ENCODE measurements at regions not wholly inside any gene's neighbourhood (a gene's known extent, or its start where the extent isn't known, plus 50 kb on each side); places are given as distances from the start of the nearest gene placed in this dataset.

DNA sequence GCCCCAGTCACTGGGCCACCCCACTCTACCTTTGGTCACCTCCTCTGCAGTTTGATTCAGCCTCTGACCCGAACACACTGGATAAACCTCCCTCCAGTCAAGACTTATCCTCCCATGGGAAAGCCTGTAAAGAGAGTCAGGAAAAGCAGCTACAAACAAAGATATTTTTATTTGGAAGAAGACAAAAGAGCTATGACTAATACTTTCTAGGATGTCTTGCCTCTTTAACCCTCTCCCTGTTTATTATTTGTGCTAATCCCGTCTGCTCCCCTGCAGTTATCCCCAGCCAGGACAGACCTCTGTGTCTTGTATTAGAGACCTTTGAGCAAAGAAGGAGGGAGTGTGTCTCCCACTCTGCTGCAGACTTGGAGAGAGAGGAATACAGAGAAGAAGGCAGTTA, 178.3 kb downstream of the EFNB2 start:
- intact Hi-C loops (cut with DNase I) = no loop called here
- no peak for DNase-seq (ENCODE audit: low spot score)

- intact Hi-C loops (cut with DNase I) = no loop called here
- no peak for DNase-seq (ENCODE audit: low spot score)
These were observed 179.6 kb downstream of the EFNB2 start for GRCh38 chr13:106355866-106356265.

DNA sequence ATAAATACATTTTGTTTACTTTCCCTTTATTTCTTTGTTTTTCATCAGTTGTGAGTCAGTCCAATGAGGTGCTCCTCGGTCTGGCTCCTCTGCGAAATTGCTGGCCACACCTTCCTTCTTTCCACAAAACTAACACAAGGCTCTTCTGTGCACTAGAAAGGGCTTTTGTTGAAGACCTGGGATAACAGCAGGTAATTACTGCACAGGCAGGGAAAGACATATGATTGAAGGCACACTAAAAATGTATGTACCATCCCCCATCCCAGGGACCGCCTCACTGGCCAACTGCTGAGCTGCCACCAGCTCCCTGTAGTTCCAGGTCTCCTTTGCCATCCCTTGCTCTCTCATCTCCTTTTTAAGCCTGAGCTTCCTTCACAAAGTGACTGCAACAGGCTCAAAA, 180.5 kb downstream of the EFNB2 start:
- intact Hi-C loops (cut with DNase I) = no loop called here
- no peak for DNase-seq (ENCODE audit: low spot score)

DNA sequence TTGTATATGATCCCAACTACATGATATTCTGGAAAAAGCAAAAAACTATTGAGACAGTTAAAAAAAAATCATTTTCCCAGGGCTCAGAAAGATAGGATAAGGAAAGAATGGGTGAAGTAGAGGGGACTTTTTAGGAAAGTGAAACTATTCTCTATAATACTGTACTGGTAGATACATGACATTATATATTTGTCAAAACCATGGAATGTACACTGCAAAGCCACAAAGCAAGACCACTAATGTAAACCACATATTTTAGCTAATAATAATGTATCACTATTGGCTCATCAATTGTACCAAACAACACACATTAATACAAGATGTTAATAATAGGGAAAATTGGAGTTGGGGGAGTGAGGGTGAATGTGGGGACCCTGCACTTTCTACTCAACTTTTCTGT, 182.6 kb downstream of the EFNB2 start:
- intact Hi-C loops (cut with DNase I) = no loop called here
- DNase-seq (ENCODE audit: low spot score) = no peak

DNA sequence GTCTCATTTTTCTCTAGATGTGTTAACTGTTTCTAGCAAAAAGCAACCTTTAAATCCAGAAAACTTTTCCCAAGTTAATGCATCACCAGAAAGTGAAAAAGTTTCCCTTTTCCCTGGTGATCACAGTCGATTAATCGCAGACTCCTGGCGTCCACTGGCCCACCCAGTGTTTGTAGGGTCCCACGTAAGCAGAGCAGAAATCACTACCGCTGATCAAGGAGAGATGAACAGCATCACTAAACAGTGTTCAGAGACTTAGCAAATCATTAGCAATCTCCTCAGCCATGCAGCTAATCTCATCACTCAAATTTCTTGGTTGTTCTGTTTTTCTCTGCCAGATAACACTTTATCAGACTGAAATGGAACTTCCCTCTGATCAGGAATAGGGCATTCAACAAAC, 184.2 kb downstream of the EFNB2 start:
- no peak for DNase-seq (ENCODE audit: low spot score)
- intact Hi-C loops (cut with DNase I) = no loop called here

GRCh38 chr13:106350208-106350607, 185.3 kb downstream of the EFNB2 start:
- no peak for DNase-seq (ENCODE audit: low spot score)
- intact Hi-C loops (cut with DNase I) = no loop called here

GRCh38 chr13:106349080-106349931, 186.2 kb downstream of the EFNB2 start:
- intact Hi-C loops (cut with DNase I) = no loop called here
- DNase-seq (ENCODE audit: low spot score) = no peak

DNA sequence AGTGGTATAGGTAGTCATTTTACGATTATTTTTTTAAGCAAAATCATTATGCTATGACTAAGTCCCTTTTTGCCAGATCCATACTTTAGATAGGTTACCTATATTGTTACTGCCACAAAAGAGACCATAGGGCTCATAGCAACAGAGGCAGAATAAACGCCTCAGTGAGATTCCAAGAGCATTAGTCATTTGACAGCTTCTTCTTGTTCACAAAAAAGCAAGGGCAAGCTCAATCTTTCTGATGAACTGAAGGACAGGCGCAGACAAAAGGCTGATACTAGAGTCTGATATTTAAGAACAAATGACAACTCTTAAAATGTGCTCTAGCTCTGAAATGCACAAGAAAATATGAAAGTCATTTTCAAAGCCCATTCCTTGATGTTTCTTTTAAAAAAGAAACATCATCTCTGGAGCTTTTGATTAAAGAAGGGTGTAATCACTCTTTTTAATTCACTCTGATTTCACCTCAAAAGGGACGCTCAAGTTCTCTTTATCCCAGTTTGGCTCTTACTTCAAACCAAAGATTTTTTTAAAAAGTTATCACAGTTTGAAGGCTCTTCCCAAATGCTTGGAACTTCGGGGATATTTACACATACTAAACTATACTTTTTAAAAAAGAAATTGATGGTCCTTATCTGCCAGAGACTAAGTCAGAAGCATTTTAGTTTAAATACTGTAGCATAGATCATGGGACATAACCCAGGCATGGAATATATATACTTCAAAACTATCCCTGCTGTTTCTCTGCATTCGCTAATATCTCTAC, 187.2 kb downstream of the EFNB2 start:
- DNase-seq (ENCODE audit: low spot score) = no peak
- intact Hi-C loops (cut with DNase I) = no loop called here

- intact Hi-C loops (cut with DNase I) = no loop called here
- DNase-seq (ENCODE audit: low spot score) = no peak
These were observed 191.1 kb downstream of the EFNB2 start for GRCh38 chr13:106344342-106344741.

DNA sequence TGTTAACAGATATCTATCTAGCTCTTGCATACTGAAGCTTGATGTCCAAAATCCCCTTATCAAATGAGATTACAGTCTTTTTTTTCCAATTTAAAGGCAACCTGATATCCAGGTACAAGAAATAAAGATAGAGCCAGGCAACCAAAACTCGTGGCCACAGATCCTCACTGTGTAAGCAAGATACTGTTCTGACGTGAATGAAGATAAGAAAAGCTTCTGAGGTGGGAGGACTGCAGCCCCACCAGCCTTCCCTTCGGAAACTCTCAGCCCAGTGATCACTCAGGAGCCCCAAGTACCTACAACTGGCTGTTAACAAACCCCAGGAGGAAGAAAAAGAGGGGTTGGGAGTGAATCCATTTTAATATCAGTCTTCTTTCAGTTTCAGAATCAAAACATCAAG, 191.6 kb downstream of the EFNB2 start:
- intact Hi-C loops (cut with DNase I) = no loop called here
- DNase-seq (ENCODE audit: low spot score) = no peak

DNA sequence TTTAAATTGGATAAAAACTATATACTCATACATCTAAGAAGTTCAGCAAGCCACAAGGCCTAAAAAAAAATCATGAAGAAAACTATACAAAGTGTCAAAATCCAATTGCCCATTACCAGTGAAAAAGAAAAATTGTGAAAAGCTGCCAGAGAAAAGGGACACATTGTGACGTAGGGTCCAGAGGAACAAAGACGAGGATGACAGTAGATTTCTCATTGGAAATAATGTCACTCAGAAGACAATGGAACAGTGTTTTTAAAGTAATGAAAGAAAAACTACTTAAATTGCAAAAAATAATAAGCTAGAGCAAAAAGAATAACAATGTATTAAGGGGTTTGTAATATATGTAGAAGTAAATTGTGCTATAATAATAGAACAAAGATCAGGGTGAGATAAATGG, 195.2 kb downstream of the EFNB2 start:
- no peak for DNase-seq (ENCODE audit: low spot score)
- intact Hi-C loops (cut with DNase I) = no loop called here

GRCh38 chr13:106337096-106337850, 198.2 kb downstream of the EFNB2 start:
- intact Hi-C loops (cut with DNase I) = no loop called here
- DNase-seq (ENCODE audit: low spot score) = no peak

GRCh38 chr13:106336668-106337067, 198.8 kb downstream of the EFNB2 start:
- DNase-seq (ENCODE audit: low spot score) = no peak
- intact Hi-C loops (cut with DNase I) = no loop called here

GRCh38 chr13:106332621-106333020, 202.8 kb downstream of the EFNB2 start:
- intact Hi-C loops (cut with DNase I) = no loop called here
- no peak for DNase-seq (ENCODE audit: low spot score)

DNA sequence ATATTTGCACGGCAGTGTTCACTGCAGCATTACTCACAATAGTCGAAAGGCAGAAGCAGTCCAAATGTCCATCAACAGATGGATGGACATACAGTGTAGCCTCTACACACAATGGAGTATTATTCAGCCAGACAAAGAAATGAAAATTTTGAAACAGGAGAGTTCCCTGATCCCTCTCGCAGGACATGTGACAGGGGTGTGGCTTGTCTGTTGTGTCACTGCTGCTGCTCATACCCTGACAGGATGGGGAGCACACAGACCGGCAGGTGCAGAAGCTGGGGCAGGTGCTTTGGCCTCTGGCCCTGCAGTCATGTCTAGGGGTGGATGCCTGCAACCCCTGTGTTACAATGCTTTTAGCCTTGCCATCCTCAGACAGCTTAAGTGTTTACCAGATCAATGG, 204.3 kb downstream of the EFNB2 start:
- intact Hi-C loops (cut with DNase I) = no loop called here
- no peak for DNase-seq (ENCODE audit: low spot score)

DNA sequence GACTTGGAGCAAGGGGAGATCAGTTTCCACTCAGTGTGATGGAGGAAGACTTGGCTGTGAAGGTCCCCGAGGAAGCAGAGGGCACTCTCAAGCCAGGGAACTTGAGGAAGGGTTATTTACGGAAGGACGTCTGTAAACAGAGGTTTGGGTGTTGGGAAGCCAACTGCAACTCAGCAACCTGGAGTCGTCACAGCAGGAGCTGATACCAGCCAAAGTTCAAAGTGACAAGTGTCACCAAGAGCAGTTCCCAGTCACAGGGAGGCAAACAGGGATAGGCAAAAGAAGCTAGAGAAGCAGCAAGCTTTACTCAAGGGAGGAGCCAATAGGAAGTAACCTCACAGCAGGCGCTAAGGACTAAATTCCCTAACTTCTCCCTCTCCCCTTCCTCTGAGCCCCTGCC, 205.5 kb downstream of the EFNB2 start:
- no peak for DNase-seq (ENCODE audit: low spot score)
- intact Hi-C loops (cut with DNase I) = no loop called here

DNA sequence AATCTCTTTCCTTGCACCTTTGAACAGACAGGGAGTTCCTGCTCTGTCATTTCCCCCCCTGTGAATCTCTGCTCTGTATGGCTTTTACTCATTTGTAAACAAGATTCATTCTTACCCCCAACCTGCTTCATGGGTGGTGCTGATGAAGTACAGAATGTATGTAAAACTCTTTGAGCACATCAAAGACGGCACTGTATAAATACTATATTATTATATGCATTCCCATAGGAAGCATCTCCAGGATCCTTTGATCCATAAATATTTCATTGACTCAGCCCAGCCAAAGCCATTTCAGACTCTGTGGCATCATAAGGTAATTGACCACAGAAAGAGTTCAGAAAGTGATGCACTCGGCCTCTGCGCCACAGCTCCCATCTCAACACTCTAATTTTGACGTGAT, 208.7 kb downstream of the EFNB2 start:
- DNase-seq (ENCODE audit: low spot score) = no peak
- intact Hi-C loops (cut with DNase I) = no loop called here

DNA sequence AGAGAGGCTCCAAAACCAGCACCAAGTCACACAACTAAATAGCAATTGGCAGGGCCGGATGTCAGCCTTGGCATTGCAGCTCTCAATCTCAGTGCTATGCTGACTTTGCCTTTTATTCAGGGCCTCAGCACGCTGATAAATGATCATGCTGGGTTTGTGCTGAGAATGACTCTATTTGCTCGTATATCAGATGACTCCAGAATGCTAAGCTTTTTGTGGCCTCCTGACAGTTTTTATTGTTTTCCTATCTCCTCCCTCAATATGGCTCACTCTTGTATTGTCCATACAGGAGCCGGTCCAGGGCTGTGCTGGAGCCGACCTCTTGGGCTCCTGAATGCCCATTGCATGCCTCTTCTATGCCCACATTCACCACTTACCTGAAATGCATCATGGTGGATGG, 211.0 kb downstream of the EFNB2 start:
- intact Hi-C loops (cut with DNase I) = no loop called here
- DNase-seq (ENCODE audit: low spot score) = no peak

DNA sequence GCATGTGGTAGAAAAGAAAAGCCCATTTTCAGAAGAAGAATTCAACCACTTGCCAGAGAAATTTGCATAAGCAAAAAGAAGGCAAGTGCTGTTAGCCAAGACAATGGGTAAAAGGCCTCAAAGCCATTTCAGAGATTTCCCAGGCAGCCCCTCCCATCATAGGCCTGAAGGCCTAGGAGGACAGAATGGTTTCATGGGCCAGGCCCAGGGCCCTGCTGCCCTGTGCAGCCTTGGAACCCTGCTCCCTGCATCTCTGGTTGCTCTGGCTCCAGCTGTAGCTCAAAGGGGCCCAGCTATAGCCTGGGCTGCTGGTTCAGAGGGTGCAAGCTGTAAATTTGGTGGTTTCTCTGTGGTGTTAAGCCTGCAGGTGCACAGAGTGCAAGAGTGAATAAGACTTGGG, 212.8 kb downstream of the EFNB2 start:
- intact Hi-C loops (cut with DNase I) = no loop called here
- DNase-seq (ENCODE audit: low spot score) = no peak

DNA sequence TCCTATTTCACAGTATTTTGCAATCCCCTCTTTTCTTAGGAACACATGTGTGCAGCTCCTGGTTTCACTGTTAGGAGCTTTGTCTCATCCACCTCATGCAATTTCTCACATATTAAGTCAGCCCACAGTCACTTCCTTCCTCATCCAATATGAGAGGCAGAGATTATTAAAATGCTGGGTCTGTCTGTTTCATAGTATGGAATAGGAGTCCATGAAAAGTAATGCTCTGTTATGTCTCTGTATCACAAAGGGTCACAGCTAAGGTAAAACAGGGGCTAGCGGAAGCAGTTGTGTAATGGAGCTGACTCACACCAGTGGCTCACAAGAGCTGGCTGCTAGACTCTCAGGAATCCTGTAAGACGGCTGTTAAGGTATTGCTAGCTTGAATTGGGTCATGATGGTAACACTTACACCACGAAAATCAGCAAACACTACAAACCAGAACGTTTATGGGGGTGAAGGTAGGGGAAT, 216.5 kb downstream of the EFNB2 start:
- intact Hi-C loops (cut with DNase I) = no loop called here
- DNase-seq (ENCODE audit: low spot score) = no peak

All from cardiac septum (tissue), 1 donor.